ENCODE measurements at regions not wholly inside any gene's neighbourhood (a gene's known extent, or its start where the extent isn't known, plus 50 kb on each side); places are given as distances from the start of the nearest gene placed in this dataset.

GRCh38 chr4:62269918-62270317, 1069.8 kb downstream of the ADGRL3 start:
- dilution Hi-C loops (cut with MboI; ENCODE audit: extremely low pct_ligation_motif_present, low sequenced_read_pairs) = no loop called here
- H3K27me3 ChIP-seq (ENCODE audit: control insufficient read depth, extremely low read depth, insufficient read depth, low read length) = no peaks in the 10 kb centered on the region
- H3K27ac ChIP-seq (ENCODE audit: control insufficient read depth, insufficient read depth, low read length) = no peak overlapping the region
- no peaks in the 10 kb centered on the region for H3K9me3 ChIP-seq (ENCODE audit: control insufficient read depth, low read depth, low read length)
- H3K79me2 ChIP-seq (ENCODE audit: control insufficient read depth, insufficient read depth, low read length) = no peaks in the 10 kb centered on the region
- no peak overlapping the region for H3K9ac ChIP-seq (ENCODE audit: control insufficient read depth, extremely low read depth, insufficient read depth, low read length)
- no peaks in the 10 kb centered on the region for H3K9me1 ChIP-seq (ENCODE audit: control insufficient read depth, extremely low read depth, insufficient read depth, low read length)
- DNase-seq (ENCODE audit: low read depth, low spot score) (no peak), FAIRE-seq (no peak)
- no peaks in the 10 kb centered on the region for H3K36me3 ChIP-seq (ENCODE audit: control insufficient read depth in 2 of 2, extremely low read depth in 1 of 2, insufficient read depth in 2 of 2, low read length in 2 of 2)
- H3K4me2 ChIP-seq (ENCODE audit: control insufficient read depth, extremely low read depth, insufficient read depth, low read depth, low read length) = no peak overlapping the region
- H2AFZ ChIP-seq (ENCODE audit: control insufficient read depth, low read length) = no peak overlapping the region
- TF ChIP-seq EZH2 (IDR thresholded peaks at IDR 0.05; ENCODE audit: low read length) (no peak), CTCF (optimal IDR thresholded peaks at IDR 0.05 in 1 of 3, IDR thresholded peaks at IDR 0.05 in 1 of 3, conservative IDR thresholded peaks at IDR 0.05 in 1 of 3; ENCODE audit: extremely low read depth in 1 of 3, insufficient read depth in 2 of 3, low read length in 3 of 3) (no peak)
- H3K4me1 ChIP-seq (ENCODE audit: control insufficient read depth, extremely low read depth, insufficient read depth, low read length) = no peaks in the 10 kb centered on the region
- no peaks in the 10 kb centered on the region for H4K20me1 ChIP-seq (ENCODE audit: control insufficient read depth, extremely low read depth, insufficient read depth, low read length)
- H3K4me3 ChIP-seq (ENCODE audit: control insufficient read depth in 2 of 3, extremely low read depth in 1 of 3, insufficient read depth in 2 of 3, low read depth in 1 of 3, low read length in 3 of 3) = no peak overlapping the region

- no peak for DNase-seq (ENCODE audit: low read depth, low spot score)
- FAIRE-seq = no peak
- Histone ChIP-seq H3K9me3 (ENCODE audit: control insufficient read depth, low read depth, low read length) (no peaks in the 10 kb centered on the region), H3K9ac (ENCODE audit: control insufficient read depth, extremely low read depth, insufficient read depth, low read length) (no peak overlapping the region), H3K79me2 (ENCODE audit: control insufficient read depth, insufficient read depth, low read length) (no peaks in the 10 kb centered on the region), H2AFZ (ENCODE audit: control insufficient read depth, low read length) (no peak overlapping the region), H3K36me3 (ENCODE audit: control insufficient read depth in 2 of 2, extremely low read depth in 1 of 2, insufficient read depth in 2 of 2, low read length in 2 of 2) (no peaks in the 10 kb centered on the region), H3K27ac (ENCODE audit: control insufficient read depth, insufficient read depth, low read length) (no peak overlapping the region), H3K9me1 (ENCODE audit: control insufficient read depth, extremely low read depth, insufficient read depth, low read length) (no peaks in the 10 kb centered on the region), H3K27me3 (ENCODE audit: control insufficient read depth, extremely low read depth, insufficient read depth, low read length) (no peaks in the 10 kb centered on the region), H3K4me3 (ENCODE audit: control insufficient read depth in 2 of 3, extremely low read depth in 1 of 3, insufficient read depth in 2 of 3, low read depth in 1 of 3, low read length in 3 of 3) (no peak overlapping the region), H3K4me1 (ENCODE audit: control insufficient read depth, extremely low read depth, insufficient read depth, low read length) (no peaks in the 10 kb centered on the region), H3K4me2 (ENCODE audit: control insufficient read depth, extremely low read depth, insufficient read depth, low read depth, low read length) (no peak overlapping the region), H4K20me1 (ENCODE audit: control insufficient read depth, extremely low read depth, insufficient read depth, low read length) (no peaks in the 10 kb centered on the region)
- no peak for TF ChIP-seq EZH2 (IDR thresholded peaks at IDR 0.05; ENCODE audit: low read length)
- TF ChIP-seq CTCF (optimal IDR thresholded peaks at IDR 0.05 in 1 of 3, IDR thresholded peaks at IDR 0.05 in 1 of 3, conservative IDR thresholded peaks at IDR 0.05 in 1 of 3; ENCODE audit: extremely low read depth in 1 of 3, insufficient read depth in 2 of 3, low read length in 3 of 3) = no peak
- dilution Hi-C loops (cut with MboI; ENCODE audit: extremely low pct_ligation_motif_present, low sequenced_read_pairs) = no loop called here
Measured at GRCh38 chr4:62263454-62263853, 1063.3 kb downstream of the ADGRL3 start.

All from keratinocyte (primary cell).